Forelimb muscle (tissue), 1 donor: ENCODE measurements at regions not wholly inside any gene's neighbourhood (a gene's known extent, or its start where the extent isn't known, plus 50 kb on each side); places are given as distances from the start of the nearest gene placed in this dataset.
"Not testable (repeated sequence)": the region's sequence is repeated elsewhere in the genome, so short reads cannot be mapped to it uniquely, and the experiment has no call there.

Experiments used
- DNase-seq: peaks from one replicate; pipeline ENCODE4 v3.0.0-alpha.2; 2013; ENCODE audit warnings: low read depth

- DNase-seq, result no peak
Measured at GRCh38 chr4:89497517-89498308, 190.1 kb upstream of the GPRIN3 start.

- DNase-seq, result no peak
Measured at GRCh38 chr4:89496851-89497250, 189.3 kb upstream of the GPRIN3 start.

GRCh38 chr4:89493367-89493766, 185.8 kb upstream of the GPRIN3 start:
- no peak for DNase-seq

- no peak for DNase-seq
Measured at GRCh38 chr4:89492581-89493071, 185.0 kb upstream of the GPRIN3 start.

GRCh38 chr4:89491761-89492160, 184.2 kb upstream of the GPRIN3 start:
- no peak for DNase-seq

- not testable (repeated sequence) for DNase-seq
Measured at GRCh38 chr4:89489921-89490431, 182.4 kb upstream of the GPRIN3 start.

GRCh38 chr4:89489338-89489771, 181.8 kb upstream of the GPRIN3 start:
- no peak for DNase-seq

- DNase-seq, result no peak
Measured at GRCh38 chr4:89488736-89489135, 181.1 kb upstream of the GPRIN3 start.

- DNase-seq, result no peak
Measured at GRCh38 chr4:89486673-89487072, 179.1 kb upstream of the GPRIN3 start.

- no peak for DNase-seq
Measured at GRCh38 chr4:89486042-89486441, 178.4 kb upstream of the GPRIN3 start.

- DNase-seq, result no peak
Measured at GRCh38 chr4:89483833-89484232, 176.2 kb upstream of the GPRIN3 start.

GRCh38 chr4:89482926-89483595, 175.5 kb upstream of the GPRIN3 start:
- DNase-seq, result no peak

- no peak for DNase-seq
Measured at GRCh38 chr4:89482251-89482650, 174.7 kb upstream of the GPRIN3 start.

- no peak for DNase-seq
Measured at GRCh38 chr4:89469930-89470375, 162.4 kb upstream of the GPRIN3 start.

GRCh38 chr4:89469516-89469915, 161.9 kb upstream of the GPRIN3 start:
- no peak for DNase-seq

- no peak for DNase-seq
Measured at GRCh38 chr4:89468602-89469001, 161.0 kb upstream of the GPRIN3 start.

- DNase-seq, result no peak
Measured at GRCh38 chr4:89463341-89463740, 155.7 kb upstream of the GPRIN3 start.

- no peak for DNase-seq
Measured at GRCh38 chr4:89447543-89447942, 139.9 kb upstream of the GPRIN3 start.

- no peak for DNase-seq
Measured at GRCh38 chr4:89446193-89446592, 138.6 kb upstream of the GPRIN3 start.

- no peak for DNase-seq
Measured at GRCh38 chr4:89439533-89439932, 131.9 kb upstream of the GPRIN3 start.

GRCh38 chr4:89438102-89438831, 130.7 kb upstream of the GPRIN3 start:
- DNase-seq, result no peak

GRCh38 chr4:89434364-89434988, 126.9 kb upstream of the GPRIN3 start:
- DNase-seq, result no peak
